ENCODE measurements at regions not wholly inside any gene's neighbourhood (a gene's known extent, or its start where the extent isn't known, plus 50 kb on each side); places are given as distances from the start of the nearest gene placed in this dataset.
A peak's percentile ranks its signal among the peaks of the same experiment; 100 is the strongest.
"Not testable (repeated sequence)": the region's sequence is repeated elsewhere in the genome, so short reads cannot be mapped to it uniquely, and the experiment has no call there.

DNA sequence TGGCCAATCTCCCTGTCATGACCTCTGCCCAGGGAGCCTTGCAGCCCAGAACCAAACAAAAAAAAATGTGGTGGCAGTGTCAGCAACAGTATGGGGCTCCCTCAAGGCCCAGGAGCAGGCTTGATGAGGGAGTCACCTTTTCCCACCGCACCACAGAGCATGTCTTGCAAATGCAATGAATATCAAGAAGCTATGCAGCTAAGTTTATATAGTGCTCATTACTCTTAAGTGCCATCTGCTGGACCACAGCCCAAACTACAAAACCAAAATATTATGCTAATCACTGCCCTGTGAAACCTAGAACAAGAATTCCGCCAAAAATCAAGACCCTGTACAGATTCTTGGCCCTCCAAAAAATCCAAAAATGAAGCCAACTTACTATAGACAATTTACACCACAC, 65.9 kb downstream of the PABPC5 start:
- not testable (repeated sequence) for H3K79me2 ChIP-seq (ENCODE audit: low read length); H3K36me3 ChIP-seq (replicated peaks; ENCODE audit: insufficient read depth, low read length); H3K9me3 ChIP-seq (replicated peaks; ENCODE audit: insufficient read depth, low read length); H2AFZ ChIP-seq (ENCODE audit: low read length); H3K27me3 ChIP-seq (replicated peaks; ENCODE audit: insufficient read depth, low read length); H3K27ac ChIP-seq (ENCODE audit: low read length); H3K4me2 ChIP-seq (ENCODE audit: low read depth, low read length); H3K9ac ChIP-seq (ENCODE audit: low read length); H3K9me2 ChIP-seq (replicated peaks; ENCODE audit: insufficient read depth, low read length); H3F3A ChIP-seq (ENCODE audit: insufficient read depth, low read length); H4K20me1 ChIP-seq (ENCODE audit: insufficient read depth, low read length); H3K4me3 ChIP-seq (ENCODE audit: low read length); H3K4me1 ChIP-seq (ENCODE audit: low read length)
- TF ChIP-seq, protein P1, sequence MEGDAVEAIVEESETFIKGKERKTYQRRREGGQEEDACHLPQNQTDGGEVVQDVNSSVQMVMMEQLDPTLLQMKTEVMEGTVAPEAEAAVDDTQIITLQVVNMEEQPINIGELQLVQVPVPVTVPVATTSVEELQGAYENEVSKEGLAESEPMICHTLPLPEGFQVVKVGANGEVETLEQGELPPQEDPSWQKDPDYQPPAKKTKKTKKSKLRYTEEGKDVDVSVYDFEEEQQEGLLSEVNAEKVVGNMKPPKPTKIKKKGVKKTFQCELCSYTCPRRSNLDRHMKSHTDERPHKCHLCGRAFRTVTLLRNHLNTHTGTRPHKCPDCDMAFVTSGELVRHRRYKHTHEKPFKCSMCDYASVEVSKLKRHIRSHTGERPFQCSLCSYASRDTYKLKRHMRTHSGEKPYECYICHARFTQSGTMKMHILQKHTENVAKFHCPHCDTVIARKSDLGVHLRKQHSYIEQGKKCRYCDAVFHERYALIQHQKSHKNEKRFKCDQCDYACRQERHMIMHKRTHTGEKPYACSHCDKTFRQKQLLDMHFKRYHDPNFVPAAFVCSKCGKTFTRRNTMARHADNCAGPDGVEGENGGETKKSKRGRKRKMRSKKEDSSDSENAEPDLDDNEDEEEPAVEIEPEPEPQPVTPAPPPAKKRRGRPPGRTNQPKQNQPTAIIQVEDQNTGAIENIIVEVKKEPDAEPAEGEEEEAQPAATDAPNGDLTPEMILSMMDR (IDR thresholded peaks at IDR 0.05; ENCODE audit: low read length): peak; percentile 16; the same call in 1 of the 2 replicates
- peak; percentile 7 for DNase-seq

DNA sequence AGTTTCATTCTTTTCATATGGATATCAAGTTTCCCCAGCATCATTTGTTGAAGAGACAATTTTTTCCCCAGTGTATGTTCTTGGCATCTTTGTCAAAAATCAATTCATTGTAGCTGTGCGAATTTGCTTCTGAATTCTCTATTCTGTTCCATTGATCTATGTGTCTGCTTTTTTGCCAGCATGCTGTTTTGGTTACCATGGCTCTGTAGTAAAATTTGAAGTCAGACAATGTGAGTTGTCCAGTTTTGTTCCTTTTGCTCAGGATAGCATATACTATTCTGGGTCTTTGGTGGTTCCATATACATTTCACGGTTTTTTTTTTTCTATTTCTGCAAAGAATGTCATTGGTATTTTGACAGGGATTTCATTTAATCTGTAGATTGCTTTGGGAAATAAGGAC, 95.6 kb downstream of the PABPC5 start:
- H3K4me1 ChIP-seq (ENCODE audit: low read length); H3K9ac ChIP-seq (ENCODE audit: low read length); H3K9me2 ChIP-seq (replicated peaks; ENCODE audit: insufficient read depth, low read length); DNase-seq; H3K4me3 ChIP-seq (ENCODE audit: low read length); H3K79me2 ChIP-seq (ENCODE audit: low read length); H3F3A ChIP-seq (ENCODE audit: insufficient read depth, low read length); H3K36me3 ChIP-seq (replicated peaks; ENCODE audit: insufficient read depth, low read length); H2AFZ ChIP-seq (ENCODE audit: low read length); H3K9me3 ChIP-seq (replicated peaks; ENCODE audit: insufficient read depth, low read length); H3K4me2 ChIP-seq (ENCODE audit: low read depth, low read length); H3K27me3 ChIP-seq (replicated peaks; ENCODE audit: insufficient read depth, low read length); H4K20me1 ChIP-seq (ENCODE audit: insufficient read depth, low read length); H3K27ac ChIP-seq (ENCODE audit: low read length): not testable (repeated sequence)

DNA sequence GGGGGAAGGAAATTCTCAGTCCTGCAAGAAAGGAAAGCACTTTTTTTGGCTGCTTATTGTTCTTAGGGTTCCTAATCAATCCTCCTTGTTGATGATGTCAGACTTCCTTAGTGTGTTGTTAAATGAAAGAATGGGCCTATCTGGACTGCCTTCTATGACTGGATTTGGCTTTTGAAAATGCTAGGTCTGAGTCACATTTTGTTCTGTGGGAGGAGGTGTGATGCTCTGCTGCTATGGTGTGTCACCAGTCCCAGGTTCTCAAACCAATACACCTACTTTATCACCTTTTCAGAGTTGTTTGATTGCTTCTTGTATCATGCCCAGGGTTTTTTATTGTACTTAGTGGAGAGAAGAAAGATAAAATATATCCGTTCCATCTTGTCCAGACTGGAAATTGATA, 128.5 kb downstream of the PABPC5 start:
- not testable (repeated sequence) for H2AFZ ChIP-seq (ENCODE audit: low read length); H3F3A ChIP-seq (ENCODE audit: insufficient read depth, low read length); DNase-seq; H3K9me2 ChIP-seq (replicated peaks; ENCODE audit: insufficient read depth, low read length); H3K4me1 ChIP-seq (ENCODE audit: low read length); H3K4me2 ChIP-seq (ENCODE audit: low read depth, low read length); H4K20me1 ChIP-seq (ENCODE audit: insufficient read depth, low read length); H3K9me3 ChIP-seq (replicated peaks; ENCODE audit: insufficient read depth, low read length); H3K27ac ChIP-seq (ENCODE audit: low read length); H3K27me3 ChIP-seq (replicated peaks; ENCODE audit: insufficient read depth, low read length); H3K36me3 ChIP-seq (replicated peaks; ENCODE audit: insufficient read depth, low read length); H3K4me3 ChIP-seq (ENCODE audit: low read length); H3K9ac ChIP-seq (ENCODE audit: low read length); H3K79me2 ChIP-seq (ENCODE audit: low read length)

All from MM.1S (cell line).